Smooth muscle cell (in vitro differentiated cells): ENCODE measurements at regions not wholly inside any gene's neighbourhood (a gene's known extent, or its start where the extent isn't known, plus 50 kb on each side); places are given as distances from the start of the nearest gene placed in this dataset.
"Not testable (repeated sequence)": the region's sequence is repeated elsewhere in the genome, so short reads cannot be mapped to it uniquely, and the experiment has no call there.

Experiments
- DNase-seq: peaks from one replicate; lab custom pipeline; 2025; ENCODE audit not compliant: unreplicated experiment; lab: John Stamatoyannopoulos, UW
- H2AFZ ChIP-seq: fragments of 200-600 bp; sonication (generic); 2 replicates; pipeline ENCODE4 v1.6.0; 2016; ENCODE audit warnings: antibody characterized with exemption, low read depth, mild to moderate bottlenecking
- H3F3A ChIP-seq: fragments of 200-600 bp; sonication (generic); 2 replicates; pipeline ENCODE4 v1.6.0; 2017; ENCODE audit warnings: antibody characterized with exemption, low read depth
- H3K27ac ChIP-seq: fragments of 200-600 bp; sonication (generic); 2 replicates; pipeline ENCODE4 v1.5.1; 2016; ENCODE audit warnings: low read depth, mild to moderate bottlenecking
- H3K27me3 ChIP-seq: fragments of 200-600 bp; sonication (generic); 2 replicates; pipeline ENCODE4 v1.6.1; 2016; ENCODE audit warnings: low read depth, mild to moderate bottlenecking
- H3K36me3 ChIP-seq: fragments of 200-600 bp; sonication (generic); 2 replicates; pipeline ENCODE4 v1.5.1; 2016; ENCODE audit warnings: low read depth
- H3K4me1 ChIP-seq: fragments of 200-600 bp; sonication (generic); 2 replicates; pipeline ENCODE4 v1.5.1; 2016; ENCODE audit warnings: low read depth
- H3K4me2 ChIP-seq: fragments of 200-600 bp; sonication (generic); 2 replicates; pipeline ENCODE4 v1.6.0; 2016; ENCODE audit warnings: mild to moderate bottlenecking
- H3K4me3 ChIP-seq: fragments of 200-600 bp; sonication (generic); 2 replicates; pipeline ENCODE4 v1.5.1; 2016; ENCODE audit warnings: mild to moderate bottlenecking
- H3K79me2 ChIP-seq: fragments of 200-600 bp; sonication (generic); 2 replicates; pipeline ENCODE4 v1.6.0; 2016; ENCODE audit warnings: low read depth, mild to moderate bottlenecking
- H3K9ac ChIP-seq: fragments of 200-600 bp; sonication (generic); 2 replicates; pipeline ENCODE4 v1.6.0; 2016; ENCODE audit warnings: low read depth
- H3K9me3 ChIP-seq: fragments of 200-600 bp; sonication (generic); replicated peaks from 2 replicates; pipeline ENCODE4 v1.5.1; 2016; ENCODE audit warnings: low read depth
- H4K20me1 ChIP-seq: fragments of 200-600 bp; sonication (generic); 2 replicates; pipeline ENCODE4 v1.6.0; 2016; ENCODE audit warnings: low read depth
- CTCF ChIP-seq: fragments of 200-600 bp; sonication (generic); IDR thresholded peaks from 2 replicates; pipeline ENCODE4 v1.5.1; 2017; ENCODE audit warnings: borderline replicate concordance, mild to moderate bottlenecking, antibody characterized with exemption; ENCODE audit not compliant: insufficient read depth, poor library complexity, severe bottlenecking
- WGBS: methylation state at CpG from one replicate; pipeline ENCODE4 v1.1.7; 2016; ENCODE audit warnings: low lambda C conversion rate; 5-methylcytosine and 5-hydroxymethylcytosine counted together

- no peak for DNase-seq
Measured at GRCh38 chr11:39745401-39745800, 1714.1 kb downstream of the LRRC4C start.

DNA sequence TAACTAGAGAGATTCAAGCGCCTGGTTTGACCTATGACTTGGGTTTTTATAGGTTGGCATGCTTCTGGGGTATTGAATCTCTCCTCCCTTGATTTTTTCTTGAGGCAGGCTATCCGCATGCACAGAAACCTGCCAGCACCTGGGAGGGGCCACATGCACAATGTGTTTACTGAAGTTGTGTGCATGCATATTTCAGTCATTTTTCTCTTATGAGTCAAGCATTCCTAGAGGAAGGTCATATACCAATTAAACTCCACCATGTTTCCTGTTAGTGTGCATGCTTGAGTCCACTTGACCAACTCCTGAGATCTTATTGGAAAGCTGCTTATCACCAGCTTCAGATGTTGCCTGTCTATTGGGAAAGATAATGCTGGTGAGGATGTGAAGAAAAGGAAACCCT lies 1718.4 kb downstream of the LRRC4C start:
- no peak for DNase-seq

More at GRCh38 chr11:39745401-39745800, 1714.1 kb downstream of the LRRC4C start:
- H3K4me2 ChIP-seq = no peak overlapping the region
- no peaks in the 10 kb centered on the region for H3K79me2 ChIP-seq
- no peaks in the 10 kb centered on the region for H3K36me3 ChIP-seq
- H3K27me3 ChIP-seq = no peaks in the 10 kb centered on the region
- no peaks in the 10 kb centered on the region for H3F3A ChIP-seq
- no peaks in the 10 kb centered on the region for H4K20me1 ChIP-seq
- H3K4me3 ChIP-seq = no peak overlapping the region
- H3K9me3 ChIP-seq = no peaks in the 10 kb centered on the region
- no peak for TF ChIP-seq CTCF
- no peaks in the 10 kb centered on the region for H3K4me1 ChIP-seq
- H3K27ac ChIP-seq = no peak overlapping the region
- no peak overlapping the region for H2AFZ ChIP-seq
- no peak overlapping the region for H3K9ac ChIP-seq
- 60% methylated on average over 6 of the region's 6 CpGs for WGBS

GRCh38 chr11:39736351-39736750 lies 1723.1 kb downstream of the LRRC4C start:
- not testable (repeated sequence) for H3K4me3 ChIP-seq, H3K27me3 ChIP-seq, H3F3A ChIP-seq, H3K36me3 ChIP-seq, H3K4me2 ChIP-seq, H4K20me1 ChIP-seq, H3K9me3 ChIP-seq, H3K4me1 ChIP-seq, H3K27ac ChIP-seq, H3K79me2 ChIP-seq, DNase-seq, H2AFZ ChIP-seq, H3K9ac ChIP-seq
- WGBS = 64% methylated on average over 7 of the region's 7 CpGs

More for the DNA sequence above, 1718.4 kb downstream of the LRRC4C start:
- H3K36me3 ChIP-seq = no peaks in the 10 kb centered on the region
- H3K9ac ChIP-seq = no peak overlapping the region
- H3K9me3 ChIP-seq = no peaks in the 10 kb centered on the region
- H4K20me1 ChIP-seq = no peaks in the 10 kb centered on the region
- no peak overlapping the region for H2AFZ ChIP-seq
- H3K27ac ChIP-seq = no peak overlapping the region
- H3K4me3 ChIP-seq = no peak overlapping the region
- H3K4me2 ChIP-seq = no peak overlapping the region
- no peaks in the 10 kb centered on the region for H3K79me2 ChIP-seq
- H3K4me1 ChIP-seq = no peaks in the 10 kb centered on the region
- H3F3A ChIP-seq = no peaks in the 10 kb centered on the region
- no peak for TF ChIP-seq CTCF
- H3K27me3 ChIP-seq = no peaks in the 10 kb centered on the region
- 97% methylated on average over 2 of the region's 2 CpGs for WGBS

- no peak for DNase-seq
- no peaks in the 10 kb centered on the region for H3K36me3 ChIP-seq
- H3K4me1 ChIP-seq = no peaks in the 10 kb centered on the region
- no peak overlapping the region for H3K4me3 ChIP-seq
- no peaks in the 10 kb centered on the region for H3K9me3 ChIP-seq
- H3K27me3 ChIP-seq = no peaks in the 10 kb centered on the region
- H3K27ac ChIP-seq = no peak overlapping the region
- no peak overlapping the region for H3K9ac ChIP-seq
- H3K4me2 ChIP-seq = no peak overlapping the region
- H2AFZ ChIP-seq = no peak overlapping the region
- H3K79me2 ChIP-seq = no peaks in the 10 kb centered on the region
- H4K20me1 ChIP-seq = no peaks in the 10 kb centered on the region
- TF ChIP-seq CTCF = no peak
- H3F3A ChIP-seq = no peaks in the 10 kb centered on the region
Measured at GRCh38 chr11:39732001-39732400, 1727.5 kb downstream of the LRRC4C start.
